HFFc6 (cell line): ENCODE measurements at regions not wholly inside any gene's neighbourhood (a gene's known extent, or its start where the extent isn't known, plus 50 kb on each side); places are given as distances from the start of the nearest gene placed in this dataset.

ENCODE experiments used
- DNase-seq: peaks from one replicate; pipeline ENCODE4 v3.0.0-alpha.2; 2018
- H3K27ac Mint-ChIP-seq: 2 replicates; pipeline ENCODE4 v1.8.0; 2020; ENCODE audit warnings: mild to moderate bottlenecking, mixed read lengths
- H3K27me3 Mint-ChIP-seq: 2 replicates; pipeline ENCODE4 v1.8.0; 2021; ENCODE audit warnings: mild to moderate bottlenecking, moderate library complexity, mixed read lengths; ENCODE audit not compliant: insufficient read depth
- H3K36me3 Mint-ChIP-seq: 2 replicates; pipeline ENCODE4 v1.8.0; 2021; ENCODE audit warnings: low read depth, mixed read lengths
- H3K4me1 Mint-ChIP-seq: 2 replicates; pipeline ENCODE4 v1.8.0; 2020; ENCODE audit warnings: low read depth, mixed read lengths
- H3K4me3 Mint-ChIP-seq: 2 replicates; pipeline ENCODE4 v1.8.0; 2020; ENCODE audit warnings: mild to moderate bottlenecking, moderate library complexity, mixed read lengths
- H3K9me3 Mint-ChIP-seq: 2 replicates; pipeline ENCODE4 v1.8.0; 2020; ENCODE audit warnings: mild to moderate bottlenecking, mixed read lengths
- TF ChIP-seq, protein P1 (sequence below): fragments of 200-600 bp; sonication (generic); IDR thresholded peaks from 2 replicates; pipeline ENCODE4 v1.5.0; 2021; ENCODE audit warnings: antibody characterized with exemption, mild to moderate bottlenecking

DNA sequence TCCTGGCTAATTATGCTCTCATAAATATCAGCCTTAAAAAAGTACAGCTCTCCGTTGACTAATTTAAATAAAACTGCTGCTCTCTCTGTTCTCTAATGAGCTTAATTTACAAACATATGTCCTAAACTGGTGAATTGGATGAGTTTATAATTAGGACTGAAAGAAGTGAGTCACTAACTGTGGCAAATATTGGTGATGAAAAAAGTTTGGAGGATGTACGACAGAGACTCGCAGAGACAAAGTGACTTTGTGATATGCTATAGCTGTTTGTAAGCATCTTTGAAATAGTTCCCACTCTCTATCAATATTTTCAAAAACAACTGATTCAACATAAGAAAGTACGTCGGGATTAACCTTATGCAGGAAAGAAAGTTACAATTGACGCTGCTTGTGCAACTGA lies 138.9 kb upstream of the TMEFF2 start:
- TF ChIP-seq, protein P1, sequence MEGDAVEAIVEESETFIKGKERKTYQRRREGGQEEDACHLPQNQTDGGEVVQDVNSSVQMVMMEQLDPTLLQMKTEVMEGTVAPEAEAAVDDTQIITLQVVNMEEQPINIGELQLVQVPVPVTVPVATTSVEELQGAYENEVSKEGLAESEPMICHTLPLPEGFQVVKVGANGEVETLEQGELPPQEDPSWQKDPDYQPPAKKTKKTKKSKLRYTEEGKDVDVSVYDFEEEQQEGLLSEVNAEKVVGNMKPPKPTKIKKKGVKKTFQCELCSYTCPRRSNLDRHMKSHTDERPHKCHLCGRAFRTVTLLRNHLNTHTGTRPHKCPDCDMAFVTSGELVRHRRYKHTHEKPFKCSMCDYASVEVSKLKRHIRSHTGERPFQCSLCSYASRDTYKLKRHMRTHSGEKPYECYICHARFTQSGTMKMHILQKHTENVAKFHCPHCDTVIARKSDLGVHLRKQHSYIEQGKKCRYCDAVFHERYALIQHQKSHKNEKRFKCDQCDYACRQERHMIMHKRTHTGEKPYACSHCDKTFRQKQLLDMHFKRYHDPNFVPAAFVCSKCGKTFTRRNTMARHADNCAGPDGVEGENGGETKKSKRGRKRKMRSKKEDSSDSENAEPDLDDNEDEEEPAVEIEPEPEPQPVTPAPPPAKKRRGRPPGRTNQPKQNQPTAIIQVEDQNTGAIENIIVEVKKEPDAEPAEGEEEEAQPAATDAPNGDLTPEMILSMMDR: no peak
- H3K27me3 Mint-ChIP-seq: no peaks in the 10 kb centered on the region
- no peaks in the 10 kb centered on the region for H3K36me3 Mint-ChIP-seq
- H3K27ac Mint-ChIP-seq: no peak overlapping the region
- no peak for DNase-seq
- peaks cover 12% of the 10 kb centered on the region for H3K9me3 Mint-ChIP-seq
- no peak overlapping the region for H3K4me3 Mint-ChIP-seq
- H3K4me1 Mint-ChIP-seq: no peaks in the 10 kb centered on the region

DNA sequence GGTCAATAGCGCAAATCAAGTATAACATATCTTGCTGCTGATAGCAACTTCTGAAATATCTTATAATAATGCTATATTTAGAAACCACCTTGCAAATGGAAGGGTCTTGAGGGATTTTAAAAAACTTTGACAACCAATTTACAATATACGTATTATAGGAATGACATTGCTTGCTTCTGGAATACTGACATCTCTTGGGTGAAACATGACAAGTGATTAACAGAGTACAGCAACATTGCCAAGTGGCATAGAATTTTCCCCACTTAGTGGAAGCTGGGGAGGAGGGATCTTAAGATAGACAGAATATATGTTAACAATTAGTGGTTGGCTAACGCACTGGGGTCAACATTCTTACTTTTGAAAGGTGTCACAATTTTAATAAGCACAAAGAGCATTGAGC lies 133.6 kb upstream of the TMEFF2 start:
- peaks cover 13% of the 10 kb centered on the region; the same call in 1 of the 2 replicates for H3K9me3 Mint-ChIP-seq

DNA sequence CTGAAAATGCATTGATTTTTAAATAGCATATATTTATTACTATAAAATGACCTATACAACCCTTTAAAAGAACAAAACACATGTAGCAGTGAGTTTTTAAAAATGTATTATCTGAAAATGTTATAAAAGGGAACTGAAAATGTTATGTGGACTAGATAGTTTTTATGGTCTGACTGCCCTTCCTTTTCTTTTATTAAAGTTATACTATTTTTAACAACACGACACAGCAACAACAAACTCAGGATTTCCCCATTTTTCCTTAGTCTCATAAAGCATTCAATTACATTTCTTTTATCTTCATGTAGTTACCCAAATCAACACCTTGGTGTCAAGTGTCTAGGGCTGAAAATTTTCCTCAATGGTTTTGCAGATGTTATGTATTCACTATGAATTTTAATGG lies 132.8 kb upstream of the TMEFF2 start:
- Mint-ChIP-seq H3K4me3 (no peak overlapping the region), H3K27me3 (no peaks in the 10 kb centered on the region), H3K27ac (no peak overlapping the region), H3K9me3 (peaks cover 13% of the 10 kb centered on the region; the same call in 1 of the 2 replicates), H3K36me3 (no peaks in the 10 kb centered on the region), H3K4me1 (no peaks in the 10 kb centered on the region)
- no peak for DNase-seq
- TF ChIP-seq, protein P1: no peak

More for the DNA sequence above, 133.6 kb upstream of the TMEFF2 start:
- DNase-seq: no peak
- TF ChIP-seq, protein P1: no peak
- Mint-ChIP-seq H3K27me3 (no peaks in the 10 kb centered on the region), H3K27ac (no peak overlapping the region), H3K4me1 (no peaks in the 10 kb centered on the region), H3K4me3 (no peak overlapping the region), H3K36me3 (no peaks in the 10 kb centered on the region)

DNA sequence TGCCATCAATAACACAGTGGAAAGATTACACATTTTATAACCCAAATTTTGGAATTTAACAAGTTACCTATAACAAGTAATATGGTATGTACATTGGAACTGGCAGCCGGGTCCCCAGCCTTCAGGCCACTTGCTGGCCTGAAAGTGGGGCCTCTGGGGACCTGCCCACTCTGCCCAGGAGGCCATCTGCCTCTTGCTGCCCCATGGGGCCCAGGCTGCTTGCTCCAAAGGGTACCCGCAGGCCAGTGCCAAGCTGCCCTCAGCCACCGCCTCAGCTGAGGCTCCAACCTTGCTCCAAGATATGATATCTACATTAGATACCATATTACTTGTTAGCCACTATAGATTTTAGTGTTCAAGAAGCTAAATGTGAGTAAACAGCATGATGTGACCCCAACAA lies 120.8 kb upstream of the TMEFF2 start:
- no peak for DNase-seq
- Mint-ChIP-seq H3K4me3 (no peak overlapping the region), H3K4me1 (no peaks in the 10 kb centered on the region), H3K27ac (no peak overlapping the region), H3K9me3 (no peaks in the 10 kb centered on the region), H3K36me3 (no peaks in the 10 kb centered on the region), H3K27me3 (no peaks in the 10 kb centered on the region; the same call in 1 of the 2 replicates)
- TF ChIP-seq, protein P1: no peak

DNA sequence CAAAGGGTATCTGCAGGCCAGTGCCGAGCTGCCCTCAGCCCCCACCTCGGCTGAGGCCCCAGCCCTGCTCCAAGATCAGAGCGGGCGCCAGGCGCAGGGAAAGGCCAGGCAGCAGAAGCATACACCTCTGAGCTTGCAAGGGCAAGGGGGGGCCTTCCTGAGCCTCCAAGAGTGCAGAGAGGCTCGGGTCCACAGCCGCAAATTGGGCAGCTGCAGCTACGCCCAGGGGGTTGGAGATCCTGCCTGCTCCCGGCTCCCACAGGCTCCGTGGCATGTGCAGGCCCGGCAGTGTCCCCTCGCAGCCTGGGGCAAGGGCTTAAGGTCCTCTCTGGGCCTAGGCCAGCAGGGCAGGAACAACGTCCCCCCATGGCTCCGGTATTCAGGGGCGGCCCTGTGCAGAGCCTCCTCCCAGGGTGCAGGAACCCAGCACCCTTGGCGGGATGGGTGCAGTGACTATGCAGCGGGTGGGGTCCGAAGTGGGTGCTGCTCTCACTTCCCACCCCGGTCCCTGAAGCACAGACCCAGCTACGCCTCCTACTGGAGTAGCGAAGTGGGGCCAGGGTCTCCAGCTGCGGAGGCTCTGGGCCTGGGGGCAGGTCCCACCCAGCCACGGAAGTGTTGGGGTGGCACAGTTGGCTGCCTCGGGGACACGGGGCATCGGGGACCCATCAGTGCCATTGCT lies 120.2 kb upstream of the TMEFF2 start:
- no peaks in the 10 kb centered on the region for H3K36me3 Mint-ChIP-seq
- no peak overlapping the region for H3K27ac Mint-ChIP-seq
- H3K4me1 Mint-ChIP-seq: no peaks in the 10 kb centered on the region
- TF ChIP-seq, protein P1: no peak
- H3K9me3 Mint-ChIP-seq: no peaks in the 10 kb centered on the region
- DNase-seq: no peak
- H3K4me3 Mint-ChIP-seq: no peak overlapping the region
- no peaks in the 10 kb centered on the region; the same call in 1 of the 2 replicates for H3K27me3 Mint-ChIP-seq
